SKM-1 (cell line): ENCODE measurements at regions not wholly inside any gene's neighbourhood (a gene's known extent, or its start where the extent isn't known, plus 50 kb on each side); places are given as distances from the start of the nearest gene placed in this dataset.
A peak's percentile ranks its signal among the peaks of the same experiment; 100 is the strongest.
"Not testable (repeated sequence)": the region's sequence is repeated elsewhere in the genome, so short reads cannot be mapped to it uniquely, and the experiment has no call there.

Experiments used
- DNase-seq: peaks from one replicate; lab custom pipeline; 2025; ENCODE audit not compliant: unreplicated experiment; lab: John Stamatoyannopoulos, UW

DNA sequence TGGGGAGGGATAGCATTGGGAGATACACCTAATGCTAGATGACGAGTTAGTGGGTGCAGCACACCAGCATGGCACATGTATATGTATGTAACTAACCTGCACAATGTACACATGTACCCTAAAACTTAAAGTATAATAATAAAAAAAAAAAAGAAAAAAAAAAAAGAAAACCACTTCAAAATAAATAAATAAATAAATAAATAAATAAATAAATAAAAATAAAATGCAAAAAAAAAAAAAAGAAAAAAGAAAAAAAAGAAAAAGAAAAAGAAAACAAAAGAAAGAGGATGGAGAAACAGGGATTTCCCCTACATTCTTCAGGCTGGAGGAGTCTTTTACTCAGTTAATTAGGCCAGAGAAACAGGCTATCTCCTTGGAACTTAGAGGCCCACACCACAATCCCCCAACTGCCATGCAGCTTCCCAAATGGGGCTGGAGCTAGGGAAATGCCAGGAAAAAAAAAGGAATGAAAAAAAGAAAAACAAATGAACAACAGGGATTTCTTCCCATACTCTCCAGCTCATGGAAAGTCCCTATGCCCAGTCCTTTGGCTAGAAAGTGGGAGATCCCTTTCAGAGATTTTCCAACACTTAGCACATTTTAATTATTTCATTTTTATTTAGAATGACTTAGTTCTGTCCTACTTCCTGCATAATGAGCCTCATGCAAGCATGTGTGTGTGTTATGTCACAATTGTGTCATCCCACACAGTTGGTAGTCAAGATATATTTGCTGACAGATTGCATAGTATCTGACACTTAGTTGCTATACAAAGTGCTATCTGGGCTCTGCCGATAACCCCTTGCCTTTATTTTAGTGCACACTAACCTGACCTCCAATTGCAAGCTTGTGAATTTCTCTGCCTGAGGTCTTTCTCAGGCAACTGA is 486.4 kb downstream of the PLPP3 start:
- DNase-seq: no peak

- DNase-seq: not testable (repeated sequence)
Measured at GRCh38 chr1:56089826-56090225, 489.5 kb downstream of the PLPP3 start.

GRCh38 chr1:56084246-56084645 is 495.1 kb downstream of the PLPP3 start:
- DNase-seq: no peak

- DNase-seq: no peak
Measured at GRCh38 chr1:56081736-56082135, 497.6 kb downstream of the PLPP3 start.

DNA sequence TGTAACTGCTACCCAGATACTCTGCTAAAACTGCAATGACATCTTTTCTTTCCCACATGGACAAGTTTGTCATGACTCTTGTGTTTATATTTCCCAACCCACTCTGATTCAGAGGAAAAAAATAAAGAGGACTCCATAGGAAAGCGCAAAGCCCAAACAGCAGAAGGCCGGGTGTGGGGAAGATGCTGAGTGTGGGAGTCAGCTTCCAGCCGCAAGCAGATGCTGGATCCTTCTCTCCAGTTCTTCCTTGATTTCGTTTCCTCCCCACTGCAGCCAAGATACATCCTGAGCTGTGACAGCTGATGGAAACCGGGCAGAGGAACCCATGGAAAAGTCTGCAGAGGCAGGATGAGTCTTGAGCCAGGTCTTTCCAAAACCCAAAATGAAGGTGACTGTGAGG is 498.2 kb downstream of the PLPP3 start:
- DNase-seq: no peak

DNA sequence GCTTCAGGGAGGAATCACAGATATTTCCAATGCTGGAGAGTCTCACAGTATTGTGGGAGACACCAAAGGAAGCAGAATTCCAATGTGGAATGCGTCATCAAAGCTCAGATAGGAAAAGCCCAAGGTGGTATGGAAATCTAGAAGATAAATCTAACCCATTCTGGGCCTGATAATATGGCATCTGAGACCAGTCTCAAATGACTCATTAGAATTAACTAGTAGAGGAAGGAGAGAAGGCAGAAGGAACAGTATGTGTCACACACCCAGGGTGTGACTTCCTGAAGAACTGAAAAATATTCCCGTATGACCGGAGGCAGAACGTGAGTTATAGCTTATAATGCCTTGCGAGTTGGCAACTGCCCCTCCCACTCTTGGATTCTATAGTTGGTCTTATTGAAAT is 499.2 kb downstream of the PLPP3 start:
- no peak for DNase-seq

GRCh38 chr1:56079391-56079790 is 500.0 kb downstream of the PLPP3 start:
- no peak for DNase-seq

- DNase-seq: no peak
Measured at GRCh38 chr1:56077206-56077605, 502.2 kb downstream of the PLPP3 start.

GRCh38 chr1:56074007-56074651 is 505.2 kb downstream of the PLPP3 start:
- DNase-seq: no peak

DNA sequence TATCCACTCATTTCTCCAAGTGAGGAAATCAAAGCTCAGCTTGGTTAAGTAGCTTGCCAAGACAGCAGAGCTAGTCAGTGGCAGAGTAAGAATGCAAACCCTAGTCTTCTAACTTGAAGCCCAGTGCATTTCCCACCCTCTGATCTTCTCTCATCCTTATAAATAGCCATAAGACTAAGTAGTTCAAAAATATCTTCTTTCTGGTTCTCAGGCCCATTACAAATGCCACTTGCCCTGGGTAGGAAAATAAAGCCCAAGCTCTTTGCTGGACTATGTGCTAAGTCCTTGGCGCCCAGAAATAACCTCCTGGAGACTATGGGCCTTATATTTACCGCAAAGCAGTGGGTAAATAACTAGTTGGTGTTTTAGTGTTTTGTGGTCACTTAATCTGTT is 505.8 kb downstream of the PLPP3 start:
- no peak for DNase-seq

DNA sequence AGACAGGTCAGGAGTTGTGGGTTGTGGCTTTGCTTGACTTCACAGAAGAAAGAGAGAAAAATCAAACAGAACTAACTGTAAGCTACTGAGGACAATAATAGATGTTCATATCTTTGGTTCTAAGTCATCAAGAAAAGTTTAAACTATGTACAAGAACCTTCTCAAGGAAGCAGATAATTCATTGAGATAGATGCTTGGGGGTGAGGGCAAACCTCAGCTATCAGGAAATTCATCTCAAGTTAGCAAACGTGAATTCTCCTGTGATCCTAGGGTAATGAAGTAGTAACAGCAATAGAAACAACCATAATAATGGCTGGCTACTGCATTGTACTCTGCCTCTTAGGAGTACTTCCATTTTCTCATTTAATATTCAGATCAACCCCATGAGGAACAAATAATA is 506.2 kb downstream of the PLPP3 start:
- DNase-seq: no peak

GRCh38 chr1:56072310-56072709 is 507.1 kb downstream of the PLPP3 start:
- no peak for DNase-seq

GRCh38 chr1:56071351-56071750 is 508.0 kb downstream of the PLPP3 start:
- DNase-seq: no peak

GRCh38 chr1:56070601-56071000 is 508.8 kb downstream of the PLPP3 start:
- no peak for DNase-seq

- DNase-seq: no peak
Measured at GRCh38 chr1:56069824-56070223, 509.5 kb downstream of the PLPP3 start.

- no peak for DNase-seq
Measured at GRCh38 chr1:56068908-56069307, 510.5 kb downstream of the PLPP3 start.

GRCh38 chr1:56068210-56068609 is 511.2 kb downstream of the PLPP3 start:
- DNase-seq: no peak

DNA sequence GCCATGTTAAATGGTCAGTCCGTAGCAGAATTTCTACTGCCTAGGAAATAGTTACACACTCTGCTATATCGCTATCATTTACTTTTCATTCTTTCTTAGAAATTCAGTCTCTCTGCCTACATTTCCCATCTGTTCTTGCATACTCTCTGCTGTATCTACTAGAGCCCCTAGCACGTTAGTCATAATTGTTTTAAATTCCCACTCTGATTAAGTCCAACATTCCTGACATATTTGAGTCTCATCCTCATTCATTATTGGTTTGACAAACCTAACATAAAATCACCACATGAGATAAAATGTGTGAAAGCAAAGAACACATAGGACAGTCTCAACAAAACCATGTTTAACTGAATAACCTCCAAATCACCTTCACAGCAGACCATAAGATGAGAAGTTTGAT is 513.6 kb downstream of the PLPP3 start:
- no peak for DNase-seq

DNA sequence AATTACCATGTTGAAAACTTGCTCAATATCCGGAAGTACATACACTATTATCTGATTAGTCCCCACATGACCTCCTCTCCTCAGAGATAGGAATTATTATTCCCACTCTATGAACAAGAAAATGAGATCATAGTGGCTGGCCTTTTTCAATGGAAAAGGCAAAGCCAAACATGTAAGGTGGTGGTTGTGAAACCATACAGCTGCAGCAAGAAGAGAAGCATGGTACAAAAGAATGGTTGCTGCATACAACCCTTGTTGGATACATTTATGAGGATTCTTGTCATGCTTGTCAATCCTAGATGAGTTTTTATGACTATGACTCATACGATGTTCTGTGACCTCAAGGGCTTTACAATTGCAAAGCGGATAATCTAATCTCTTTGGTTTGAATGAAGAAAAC is 514.7 kb downstream of the PLPP3 start:
- DNase-seq: no peak

GRCh38 chr1:56063461-56063860 is 515.9 kb downstream of the PLPP3 start:
- DNase-seq: no peak

GRCh38 chr1:56062625-56063024 is 516.7 kb downstream of the PLPP3 start:
- no peak for DNase-seq

- DNase-seq: peak; percentile 48
Measured at GRCh38 chr1:56061824-56062223, 517.5 kb downstream of the PLPP3 start.

GRCh38 chr1:56060906-56061305 is 518.5 kb downstream of the PLPP3 start:
- DNase-seq: no peak
